Right ventricle myocardium inferior (tissue), 1 donor: ENCODE measurements at regions not wholly inside any gene's neighbourhood (a gene's known extent, or its start where the extent isn't known, plus 50 kb on each side); places are given as distances from the start of the nearest gene placed in this dataset.
"Not testable (repeated sequence)": the region's sequence is repeated elsewhere in the genome, so short reads cannot be mapped to it uniquely, and the experiment has no call there.

Source experiments
- ATAC-seq: fragments of 200-7000 bp; cut with Tn5 transposase; one replicate; pipeline ENCODE4 v1.9.1; 2020; ENCODE audit warnings: mild to moderate bottlenecking, moderate library complexity
- DNase-seq: peaks from one replicate; pipeline ENCODE4 v3.0.0; 2021; ENCODE audit errors: missing footprints
- intact Hi-C: fragments of 100-400 bp; cut with DNase I; formaldehyde crosslinking; loops from one replicate; pipeline ENCODE4 v1.11.0; 2022
- donor health status: DM: no; HTN: yes; CAD: no; lungs with severe emphysema.

GRCh38 chr19:30830875-30831274 lies 458.7 kb downstream of the ZNF536 start:
- no peak for DNase-seq
- intact Hi-C loops = no loop called here
- no peak for ATAC-seq

- intact Hi-C loops, ATAC-seq: not testable (repeated sequence)
These were observed 453.3 kb downstream of the ZNF536 start for GRCh38 chr19:30825505-30825904.

GRCh38 chr19:30824809-30825208 lies 452.6 kb downstream of the ZNF536 start:
- no peak for DNase-seq
- intact Hi-C loops = no loop called here
- no peak for ATAC-seq

More at GRCh38 chr19:30825505-30825904, 453.3 kb downstream of the ZNF536 start:
- DNase-seq = not testable (repeated sequence)

- no peak for ATAC-seq
- no peak for DNase-seq
- intact Hi-C loops = no loop called here
These were observed 445.9 kb downstream of the ZNF536 start for GRCh38 chr19:30817965-30818567.

GRCh38 chr19:30817197-30817596 lies 445.0 kb downstream of the ZNF536 start:
- ATAC-seq = no peak
- intact Hi-C loops = no loop called here

GRCh38 chr19:30815889-30816580 lies 443.9 kb downstream of the ZNF536 start:
- intact Hi-C loops = no loop called here
- ATAC-seq (no peak), DNase-seq (no peak)

More at GRCh38 chr19:30817197-30817596, 445.0 kb downstream of the ZNF536 start:
- peak; percentile 14 for DNase-seq

- ATAC-seq = no peak
- intact Hi-C loops = no loop called here
- peak; percentile 15 for DNase-seq
These were observed 440.0 kb downstream of the ZNF536 start for GRCh38 chr19:30812099-30812678.

GRCh38 chr19:30811397-30812098 lies 439.4 kb downstream of the ZNF536 start:
- intact Hi-C loops = no loop called here

GRCh38 chr19:30810726-30811125 lies 438.5 kb downstream of the ZNF536 start:
- intact Hi-C loops = no loop called here
- ATAC-seq = no peak
- peak; percentile 21 for DNase-seq

More at GRCh38 chr19:30811397-30812098, 439.4 kb downstream of the ZNF536 start:
- no peak for DNase-seq
- no peak for ATAC-seq

GRCh38 chr19:30807278-30807677 lies 435.1 kb downstream of the ZNF536 start:
- ATAC-seq (no peak), DNase-seq (no peak)
- intact Hi-C loops = no loop called here

GRCh38 chr19:30806311-30806710 lies 434.1 kb downstream of the ZNF536 start:
- ATAC-seq (no peak), DNase-seq (no peak)
- intact Hi-C loops = no loop called here

- ATAC-seq (no peak), DNase-seq (no peak)
- intact Hi-C loops = no loop called here
These were observed 432.6 kb downstream of the ZNF536 start for GRCh38 chr19:30804751-30805150.

- DNase-seq, ATAC-seq, intact Hi-C loops: not testable (repeated sequence)
These were observed 432.1 kb downstream of the ZNF536 start for GRCh38 chr19:30804333-30804732.

- no peak for DNase-seq
- no peak for ATAC-seq
- intact Hi-C loops = no loop called here
These were observed 430.3 kb downstream of the ZNF536 start for GRCh38 chr19:30802424-30803013.

- intact Hi-C loops = no loop called here
- peak; percentile 80 for DNase-seq
- no peak for ATAC-seq
These were observed 427.9 kb downstream of the ZNF536 start for GRCh38 chr19:30799865-30800755.

GRCh38 chr19:30795727-30796126 lies 423.5 kb downstream of the ZNF536 start:
- ATAC-seq = no peak
- intact Hi-C loops = no loop called here
- DNase-seq = no peak

GRCh38 chr19:30792561-30793505 lies 420.6 kb downstream of the ZNF536 start:
- DNase-seq (no peak), ATAC-seq (no peak)
- intact Hi-C loops = no loop called here
